Upper lobe of left lung (tissue), 4 donors: ENCODE measurements at regions not wholly inside any gene's neighbourhood (a gene's known extent, or its start where the extent isn't known, plus 50 kb on each side); places are given as distances from the start of the nearest gene placed in this dataset.

ENCODE experiments used
- CTCF ChIP-seq, 6 experiments: fragments of 450-650 bp in 4 of 6; fragments of 200-600 bp in 2 of 6; sonication (generic) in 2 of 6; IDR thresholded peaks; one replicate each; pipeline ENCODE4 v1.5.1; 2016 to 2019; ENCODE audit warnings: antibody characterized with exemption in 6 of 6
- POLR2A ChIP-seq, 4 donors: fragments of 450-650 bp; IDR thresholded peaks; one replicate each; pipeline ENCODE4 v1.5.1; 2016 to 2017; ENCODE audit warnings: antibody characterized with exemption in 4 of 4, mild to moderate bottlenecking in 2 of 4

GRCh38 chrX:96147681-96148080, 537.0 kb upstream of the DIAPH2 start:
- TF ChIP-seq POLR2A (IDR thresholded peaks at IDR 0.05) = no peak
- TF ChIP-seq CTCF (IDR thresholded peaks at IDR 0.05) = no peak
